ENCODE measurements at regions not wholly inside any gene's neighbourhood (a gene's known extent, or its start where the extent isn't known, plus 50 kb on each side); places are given as distances from the start of the nearest gene placed in this dataset.

DNA sequence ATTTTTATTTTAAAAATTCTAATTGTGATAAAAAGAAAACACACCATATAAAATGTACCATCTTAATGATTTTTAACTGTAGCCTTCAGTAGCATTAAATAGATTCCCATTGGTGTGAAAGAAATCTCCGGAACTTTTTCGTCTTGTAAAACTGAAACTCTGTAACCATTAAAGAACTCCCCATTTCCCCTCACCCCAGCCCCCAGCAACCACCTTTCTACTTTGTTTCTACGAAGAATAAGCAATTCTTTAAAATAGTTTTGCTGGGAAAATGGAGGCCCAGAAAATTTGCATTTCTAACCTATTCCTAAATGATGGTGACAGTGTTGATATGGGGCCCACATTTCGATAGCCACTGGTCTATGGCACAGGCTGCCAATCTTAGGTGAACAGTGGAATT, 305.4 kb upstream of the PFKP start:
- H2AFZ ChIP-seq (ENCODE audit: low read length) = no peak overlapping the region
- no peak overlapping the region for H3K4me3 ChIP-seq (ENCODE audit: insufficient read depth, low read length)
- no peak for DNase-seq (ENCODE audit: insufficient read length, low spot score, missing footprints)
- H3K9me3 ChIP-seq (ENCODE audit: low read depth, low read length) = no peaks in the 10 kb centered on the region
- H3K79me2 ChIP-seq (ENCODE audit: insufficient read depth, low read length) = no peaks in the 10 kb centered on the region
- H4K20me1 ChIP-seq (ENCODE audit: insufficient read depth, low read length) = no peaks in the 10 kb centered on the region
- no peak overlapping the region for H3K27ac ChIP-seq (ENCODE audit: low read depth, low read length)
- H3K36me3 ChIP-seq (ENCODE audit: insufficient read depth, low read length) = no peaks in the 10 kb centered on the region
- H3K4me2 ChIP-seq (ENCODE audit: insufficient read depth, low read length) = no peak overlapping the region
- TF ChIP-seq, protein P1, sequence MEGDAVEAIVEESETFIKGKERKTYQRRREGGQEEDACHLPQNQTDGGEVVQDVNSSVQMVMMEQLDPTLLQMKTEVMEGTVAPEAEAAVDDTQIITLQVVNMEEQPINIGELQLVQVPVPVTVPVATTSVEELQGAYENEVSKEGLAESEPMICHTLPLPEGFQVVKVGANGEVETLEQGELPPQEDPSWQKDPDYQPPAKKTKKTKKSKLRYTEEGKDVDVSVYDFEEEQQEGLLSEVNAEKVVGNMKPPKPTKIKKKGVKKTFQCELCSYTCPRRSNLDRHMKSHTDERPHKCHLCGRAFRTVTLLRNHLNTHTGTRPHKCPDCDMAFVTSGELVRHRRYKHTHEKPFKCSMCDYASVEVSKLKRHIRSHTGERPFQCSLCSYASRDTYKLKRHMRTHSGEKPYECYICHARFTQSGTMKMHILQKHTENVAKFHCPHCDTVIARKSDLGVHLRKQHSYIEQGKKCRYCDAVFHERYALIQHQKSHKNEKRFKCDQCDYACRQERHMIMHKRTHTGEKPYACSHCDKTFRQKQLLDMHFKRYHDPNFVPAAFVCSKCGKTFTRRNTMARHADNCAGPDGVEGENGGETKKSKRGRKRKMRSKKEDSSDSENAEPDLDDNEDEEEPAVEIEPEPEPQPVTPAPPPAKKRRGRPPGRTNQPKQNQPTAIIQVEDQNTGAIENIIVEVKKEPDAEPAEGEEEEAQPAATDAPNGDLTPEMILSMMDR (IDR thresholded peaks at IDR 0.05; ENCODE audit: extremely low read depth, low read depth, low read length) = no peak
- H3K27me3 ChIP-seq (ENCODE audit: insufficient read depth, low read length) = no peaks in the 10 kb centered on the region
- H3K4me1 ChIP-seq (ENCODE audit: insufficient read depth, low read length) = no peaks in the 10 kb centered on the region

DNA sequence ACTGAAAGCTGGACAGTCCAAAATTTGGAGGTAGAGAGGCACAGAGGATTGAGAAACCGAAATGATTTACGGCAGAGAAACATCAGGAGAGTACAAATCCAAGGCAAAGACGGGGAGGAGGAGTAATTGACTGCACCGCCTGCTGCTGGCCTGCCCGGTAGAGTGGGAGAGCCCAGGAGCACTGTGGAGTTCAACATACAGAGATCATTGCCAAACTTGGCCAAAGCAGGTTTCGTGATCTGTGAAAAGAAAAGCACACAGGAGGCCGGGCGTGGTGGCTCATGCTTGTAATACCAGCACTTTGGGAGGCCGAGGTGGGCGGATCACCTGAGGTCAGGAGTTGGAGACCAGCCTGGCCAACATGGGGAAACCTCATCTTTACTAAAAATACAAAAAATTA, 306.0 kb upstream of the PFKP start:
- Histone ChIP-seq H3K27me3 (ENCODE audit: insufficient read depth, low read length) (no peaks in the 10 kb centered on the region), H3K36me3 (ENCODE audit: insufficient read depth, low read length) (no peaks in the 10 kb centered on the region)

DNA sequence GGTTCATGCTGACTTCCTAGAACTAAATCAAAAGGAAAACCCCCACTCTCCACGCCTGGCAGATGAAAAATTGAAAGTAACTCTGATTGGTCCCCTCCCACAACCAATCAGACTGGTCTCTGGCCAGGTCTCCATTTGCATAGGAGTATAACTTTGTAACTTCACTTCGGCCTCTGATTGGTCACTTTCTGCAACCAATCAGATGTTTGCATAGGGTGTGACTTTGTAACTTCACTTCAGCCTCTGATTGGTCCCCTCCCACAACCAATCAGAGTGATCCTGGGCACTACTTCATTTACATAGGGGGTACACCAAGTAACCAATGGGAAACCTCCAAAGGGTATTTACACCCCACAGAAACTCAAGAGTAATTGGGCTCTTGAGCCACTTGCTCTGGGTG, 306.6 kb upstream of the PFKP start:
- H3K36me3 ChIP-seq (ENCODE audit: insufficient read depth, low read length) = no peaks in the 10 kb centered on the region
- no peaks in the 10 kb centered on the region for H4K20me1 ChIP-seq (ENCODE audit: insufficient read depth, low read length)
- no peak overlapping the region for H2AFZ ChIP-seq (ENCODE audit: low read length)
- H3K27me3 ChIP-seq (ENCODE audit: insufficient read depth, low read length) = no peaks in the 10 kb centered on the region
- TF ChIP-seq, protein P1 (IDR thresholded peaks at IDR 0.05; ENCODE audit: extremely low read depth, low read depth, low read length) = no peak
- H3K4me2 ChIP-seq (ENCODE audit: insufficient read depth, low read length) = no peak overlapping the region
- no peaks in the 10 kb centered on the region for H3K79me2 ChIP-seq (ENCODE audit: insufficient read depth, low read length)
- no peak overlapping the region for H3K4me3 ChIP-seq (ENCODE audit: insufficient read depth, low read length)
- H3K9me3 ChIP-seq (ENCODE audit: low read depth, low read length) = no peaks in the 10 kb centered on the region
- no peaks in the 10 kb centered on the region for H3K4me1 ChIP-seq (ENCODE audit: insufficient read depth, low read length)
- DNase-seq (ENCODE audit: insufficient read length, low spot score, missing footprints) = no peak
- H3K27ac ChIP-seq (ENCODE audit: low read depth, low read length) = no peak overlapping the region

More for the DNA sequence above, 306.0 kb upstream of the PFKP start:
- Histone ChIP-seq H3K4me2 (ENCODE audit: insufficient read depth, low read length) (no peak overlapping the region), H3K4me1 (ENCODE audit: insufficient read depth, low read length) (no peaks in the 10 kb centered on the region), H3K4me3 (ENCODE audit: insufficient read depth, low read length) (no peak overlapping the region), H3K27ac (ENCODE audit: low read depth, low read length) (no peak overlapping the region), H3K79me2 (ENCODE audit: insufficient read depth, low read length) (no peaks in the 10 kb centered on the region), H2AFZ (ENCODE audit: low read length) (no peak overlapping the region), H3K9me3 (ENCODE audit: low read depth, low read length) (no peaks in the 10 kb centered on the region), H4K20me1 (ENCODE audit: insufficient read depth, low read length) (no peaks in the 10 kb centered on the region)
- no peak for DNase-seq (ENCODE audit: insufficient read length, low spot score, missing footprints)
- TF ChIP-seq, protein P1 (IDR thresholded peaks at IDR 0.05; ENCODE audit: extremely low read depth, low read depth, low read length) = no peak

DNA sequence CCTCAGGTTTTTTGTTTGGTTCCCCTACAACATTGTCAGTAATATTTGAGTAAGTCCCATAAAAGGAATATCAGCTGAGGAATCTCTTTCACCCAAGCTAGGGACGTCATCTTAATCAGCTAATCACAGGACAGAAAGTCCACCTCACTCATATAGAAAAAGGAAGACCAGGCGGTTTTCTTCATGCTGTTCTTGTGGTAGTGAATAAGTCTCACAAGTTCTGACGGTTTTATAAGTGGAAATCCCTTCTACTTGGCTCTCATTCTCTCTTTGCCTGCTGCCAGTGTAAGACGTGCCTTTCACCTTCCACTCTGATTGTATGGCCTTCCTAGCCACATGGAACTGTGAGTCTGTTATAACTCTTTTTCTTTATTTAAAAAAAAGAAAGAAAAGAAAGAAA, 308.1 kb upstream of the PFKP start:
- peaks cover 6% of the 10 kb centered on the region for H3K9me3 ChIP-seq (ENCODE audit: low read depth, low read length)
- H3K4me1 ChIP-seq (ENCODE audit: insufficient read depth, low read length) = no peaks in the 10 kb centered on the region
- TF ChIP-seq, protein P1 (IDR thresholded peaks at IDR 0.05; ENCODE audit: extremely low read depth, low read depth, low read length) = no peak
- H3K4me2 ChIP-seq (ENCODE audit: insufficient read depth, low read length) = no peak overlapping the region
- no peak overlapping the region for H2AFZ ChIP-seq (ENCODE audit: low read length)
- no peak for DNase-seq (ENCODE audit: insufficient read length, low spot score, missing footprints)
- H3K27me3 ChIP-seq (ENCODE audit: insufficient read depth, low read length) = no peaks in the 10 kb centered on the region
- H3K79me2 ChIP-seq (ENCODE audit: insufficient read depth, low read length) = no peaks in the 10 kb centered on the region
- H4K20me1 ChIP-seq (ENCODE audit: insufficient read depth, low read length) = no peaks in the 10 kb centered on the region
- H3K4me3 ChIP-seq (ENCODE audit: insufficient read depth, low read length) = no peak overlapping the region
- H3K36me3 ChIP-seq (ENCODE audit: insufficient read depth, low read length) = no peaks in the 10 kb centered on the region
- no peak overlapping the region for H3K27ac ChIP-seq (ENCODE audit: low read depth, low read length)

Measured in osteoblast (primary cell).